ENCODE measurements at regions not wholly inside any gene's neighbourhood (a gene's known extent, or its start where the extent isn't known, plus 50 kb on each side); places are given as distances from the start of the nearest gene placed in this dataset.
"Not testable (repeated sequence)": the region's sequence is repeated elsewhere in the genome, so short reads cannot be mapped to it uniquely, and the experiment has no call there.

GRCh38 chr4:57205580-57205979, 95.4 kb upstream of the IGFBP7 start:
- no peak for DNase-seq

GRCh38 chr4:57200799-57201327, 90.7 kb upstream of the IGFBP7 start:
- no peak for DNase-seq

- DNase-seq = no peak
These were observed 89.1 kb upstream of the IGFBP7 start for GRCh38 chr4:57199267-57199666.

- no peak for DNase-seq
These were observed 85.4 kb upstream of the IGFBP7 start for GRCh38 chr4:57195622-57196021.

GRCh38 chr4:57194068-57194611, 84.0 kb upstream of the IGFBP7 start:
- no peak for DNase-seq

- DNase-seq = no peak
These were observed 83.1 kb upstream of the IGFBP7 start for GRCh38 chr4:57193209-57193810.

- no peak for DNase-seq
These were observed 81.4 kb upstream of the IGFBP7 start for GRCh38 chr4:57191523-57192034.

GRCh38 chr4:57190601-57191481, 80.7 kb upstream of the IGFBP7 start:
- DNase-seq = no peak

GRCh38 chr4:57187246-57187645, 77.1 kb upstream of the IGFBP7 start:
- no peak for DNase-seq

GRCh38 chr4:57184378-57185029, 74.3 kb upstream of the IGFBP7 start:
- no peak for DNase-seq

- peak; percentile 63 for DNase-seq
These were observed 72.1 kb upstream of the IGFBP7 start for GRCh38 chr4:57182132-57182874.

- DNase-seq = not testable (repeated sequence)
These were observed 63.0 kb upstream of the IGFBP7 start for GRCh38 chr4:57173136-57173535.

GRCh38 chr4:57172065-57172464, 61.9 kb upstream of the IGFBP7 start:
- DNase-seq = no peak

- no peak for DNase-seq
These were observed 58.8 kb upstream of the IGFBP7 start for GRCh38 chr4:57168982-57169381.

GRCh38 chr4:57163530-57164459, 53.6 kb upstream of the IGFBP7 start:
- DNase-seq = peak; percentile 77

GRCh38 chr4:57162499-57163019, 52.4 kb upstream of the IGFBP7 start:
- no peak for DNase-seq
